Stimulated activated naive CD8-positive, alpha-beta T cell treated with anti-CD3 and anti-CD28 coated beads, Interleukin-15, amount 100 ng/mL, for 72 hours (primary cell): ENCODE measurements at regions not wholly inside any gene's neighbourhood (a gene's known extent, or its start where the extent isn't known, plus 50 kb on each side); places are given as distances from the start of the nearest gene placed in this dataset.

Experiments used
- ATAC-seq: fragments of 150-1000 bp; cut with Tn5 transposase; 2 replicates; pipeline ENCODE4 v1.10.0; 2021; ENCODE audit warnings: mild to moderate bottlenecking, moderate library complexity
- DNase-seq, 2 donors: peaks; one replicate each; pipeline ENCODE4 v3.0.0; 2021 to 2022
- H3K27ac Mint-ChIP-seq, 2 donors: one replicate each; pipeline ENCODE4 v1.8.0; 2022; ENCODE audit warnings: mild to moderate bottlenecking in 2 of 2, mixed read lengths in 2 of 2, moderate library complexity in 2 of 2
- H3K27me3 Mint-ChIP-seq: one replicate; pipeline ENCODE4 v1.8.0; 2022; ENCODE audit warnings: mixed read lengths
- H3K4me1 Mint-ChIP-seq: one replicate; pipeline ENCODE4 v1.8.0; 2022; ENCODE audit warnings: mild to moderate bottlenecking, mixed read lengths
- H3K4me3 Mint-ChIP-seq, 2 donors: one replicate each; pipeline ENCODE4 v1.8.0; 2022; ENCODE audit warnings: mild to moderate bottlenecking in 2 of 2, mixed read lengths in 2 of 2, moderate library complexity in 1 of 2
- H3K9me3 Mint-ChIP-seq, 2 donors: one replicate each; pipeline ENCODE4 v1.8.0; 2022; ENCODE audit warnings: mixed read lengths in 2 of 2

- Mint-ChIP-seq H3K9me3 (peaks cover 0 to 5% of the 10 kb centered on the region in 2 donors), H3K4me3 (no peak overlapping the region), H3K4me1 (no peaks in the 10 kb centered on the region), H3K27ac (no peak overlapping the region), H3K27me3 (no peaks in the 10 kb centered on the region)
- ATAC-seq = no peak
- no peak for DNase-seq
These were observed 509.9 kb downstream of the TENT5A start for GRCh38 chr6:81242624-81243023.

GRCh38 chr6:81241126-81242041 lies 511.1 kb downstream of the TENT5A start:
- no peak overlapping the region for H3K4me3 Mint-ChIP-seq
- no peak for DNase-seq
- no peak for ATAC-seq
- no peaks in the 10 kb centered on the region for H3K4me1 Mint-ChIP-seq
- no peak overlapping the region for H3K27ac Mint-ChIP-seq
- H3K9me3 Mint-ChIP-seq = peaks cover 0 to 5% of the 10 kb centered on the region in 2 donors
- H3K27me3 Mint-ChIP-seq = no peaks in the 10 kb centered on the region

GRCh38 chr6:81238390-81238789 lies 514.1 kb downstream of the TENT5A start:
- DNase-seq (no peak), ATAC-seq (no peak)
- Mint-ChIP-seq H3K9me3 (peaks cover 0 to 5% of the 10 kb centered on the region in 2 donors), H3K4me1 (no peaks in the 10 kb centered on the region), H3K27me3 (no peaks in the 10 kb centered on the region), H3K27ac (no peak overlapping the region), H3K4me3 (no peak overlapping the region)

- H3K4me1 Mint-ChIP-seq = no peaks in the 10 kb centered on the region
These were observed 515.3 kb downstream of the TENT5A start for GRCh38 chr6:81237226-81237625.

GRCh38 chr6:81235512-81235911 lies 517.0 kb downstream of the TENT5A start:
- Mint-ChIP-seq H3K27ac (no peak overlapping the region), H3K4me1 (no peaks in the 10 kb centered on the region), H3K4me3 (no peak overlapping the region), H3K9me3 (no peaks in the 10 kb centered on the region), H3K27me3 (no peaks in the 10 kb centered on the region)
- ATAC-seq = no peak
- DNase-seq = no peak

More at GRCh38 chr6:81237226-81237625, 515.3 kb downstream of the TENT5A start:
- H3K27me3 Mint-ChIP-seq = no peaks in the 10 kb centered on the region
- H3K4me3 Mint-ChIP-seq = no peak overlapping the region
- H3K9me3 Mint-ChIP-seq = no peaks in the 10 kb centered on the region
- ATAC-seq (no peak), DNase-seq (no peak)
- H3K27ac Mint-ChIP-seq = no peak overlapping the region

- H3K4me3 Mint-ChIP-seq = no peak overlapping the region
These were observed 518.5 kb downstream of the TENT5A start for GRCh38 chr6:81233990-81234389.

GRCh38 chr6:81228912-81229555 lies 523.4 kb downstream of the TENT5A start:
- DNase-seq (no peak), ATAC-seq (no peak)
- Mint-ChIP-seq H3K27ac (no peak overlapping the region), H3K27me3 (no peaks in the 10 kb centered on the region), H3K4me1 (no peaks in the 10 kb centered on the region), H3K9me3 (no peaks in the 10 kb centered on the region), H3K4me3 (no peak overlapping the region)

More at GRCh38 chr6:81233990-81234389, 518.5 kb downstream of the TENT5A start:
- H3K27ac Mint-ChIP-seq = no peak overlapping the region
- H3K4me1 Mint-ChIP-seq = no peaks in the 10 kb centered on the region
- DNase-seq (no peak), ATAC-seq (no peak)
- H3K27me3 Mint-ChIP-seq = no peaks in the 10 kb centered on the region
- no peaks in the 10 kb centered on the region for H3K9me3 Mint-ChIP-seq

GRCh38 chr6:81226957-81227356 lies 525.5 kb downstream of the TENT5A start:
- Mint-ChIP-seq H3K27me3 (no peaks in the 10 kb centered on the region), H3K9me3 (no peaks in the 10 kb centered on the region), H3K4me1 (no peaks in the 10 kb centered on the region), H3K27ac (no peak overlapping the region), H3K4me3 (no peak overlapping the region)
- no peak for ATAC-seq
- no peak for DNase-seq

GRCh38 chr6:81216668-81217067 lies 535.8 kb downstream of the TENT5A start:
- no peak overlapping the region for H3K4me3 Mint-ChIP-seq
- H3K4me1 Mint-ChIP-seq = no peaks in the 10 kb centered on the region

GRCh38 chr6:81215092-81215432 lies 537.4 kb downstream of the TENT5A start:
- Mint-ChIP-seq H3K9me3 (peaks cover 12 to 20% of the 10 kb centered on the region in 2 donors), H3K4me1 (no peaks in the 10 kb centered on the region), H3K27me3 (no peaks in the 10 kb centered on the region), H3K27ac (no peak overlapping the region), H3K4me3 (no peak overlapping the region)
- ATAC-seq = peak; percentile 35
- no peak for DNase-seq

More at GRCh38 chr6:81216668-81217067, 535.8 kb downstream of the TENT5A start:
- no peak for DNase-seq
- no peaks in the 10 kb centered on the region for H3K27me3 Mint-ChIP-seq
- H3K9me3 Mint-ChIP-seq = peaks cover 7 to 15% of the 10 kb centered on the region in 2 donors
- no peak overlapping the region for H3K27ac Mint-ChIP-seq
- no peak for ATAC-seq

GRCh38 chr6:81214414-81215091 lies 537.9 kb downstream of the TENT5A start:
- H3K4me3 Mint-ChIP-seq = no peak overlapping the region
- H3K27ac Mint-ChIP-seq = no peak overlapping the region
- no peaks in the 10 kb centered on the region for H3K4me1 Mint-ChIP-seq
- no peaks in the 10 kb centered on the region for H3K27me3 Mint-ChIP-seq
- DNase-seq = no peak
- H3K9me3 Mint-ChIP-seq = peaks cover 12 to 20% of the 10 kb centered on the region in 2 donors
- ATAC-seq = peak; percentile 39

GRCh38 chr6:81204731-81205130 lies 547.8 kb downstream of the TENT5A start:
- Mint-ChIP-seq H3K27me3 (no peaks in the 10 kb centered on the region), H3K4me1 (no peaks in the 10 kb centered on the region)
- DNase-seq = no peak

GRCh38 chr6:81194374-81194773 lies 558.1 kb downstream of the TENT5A start:
- H3K27ac Mint-ChIP-seq = no peak overlapping the region
- peaks cover under 1 to 6% of the 10 kb centered on the region in 2 donors for H3K9me3 Mint-ChIP-seq
- H3K4me1 Mint-ChIP-seq = no peaks in the 10 kb centered on the region
- ATAC-seq = no peak
- no peak overlapping the region for H3K4me3 Mint-ChIP-seq
- no peak for DNase-seq
- H3K27me3 Mint-ChIP-seq = no peaks in the 10 kb centered on the region

More at GRCh38 chr6:81204731-81205130, 547.8 kb downstream of the TENT5A start:
- H3K9me3 Mint-ChIP-seq = no peaks in the 10 kb centered on the region
- H3K27ac Mint-ChIP-seq = no peak overlapping the region
- ATAC-seq = no peak
- H3K4me3 Mint-ChIP-seq = no peak overlapping the region

GRCh38 chr6:81172056-81172740 lies 580.3 kb downstream of the TENT5A start:
- Mint-ChIP-seq H3K9me3 (no peaks in the 10 kb centered on the region), H3K4me1 (no peaks in the 10 kb centered on the region), H3K4me3 (no peak overlapping the region), H3K27ac (no peak overlapping the region), H3K27me3 (no peaks in the 10 kb centered on the region)
- ATAC-seq (no peak), DNase-seq (no peak)

- no peak for ATAC-seq
- H3K27me3 Mint-ChIP-seq = no peaks in the 10 kb centered on the region
- H3K4me1 Mint-ChIP-seq = no peaks in the 10 kb centered on the region
- no peaks in the 10 kb centered on the region for H3K9me3 Mint-ChIP-seq
- H3K4me3 Mint-ChIP-seq = no peak overlapping the region
- H3K27ac Mint-ChIP-seq = no peak overlapping the region
- no peak for DNase-seq
These were observed 583.3 kb downstream of the TENT5A start for GRCh38 chr6:81169166-81169565.
